Left lung (tissue), 4 donors: ENCODE measurements at regions not wholly inside any gene's neighbourhood (a gene's known extent, or its start where the extent isn't known, plus 50 kb on each side); places are given as distances from the start of the nearest gene placed in this dataset.
"Not testable (repeated sequence)": the region's sequence is repeated elsewhere in the genome, so short reads cannot be mapped to it uniquely, and the experiment has no call there.

Experiments used
- ATAC-seq: fragments of 200-7000 bp; cut with Tn5 transposase; one replicate; pipeline ENCODE4 v1.9.1; 2020; ENCODE audit warnings: moderate library complexity
- DNase-seq, 4 donors: peaks; one replicate each; pipeline ENCODE4 v3.0.0-alpha.2; 2013 to 2020
- H3K27ac ChIP-seq, 2 donors: fragments of 200-600 bp; sonication (generic) in 1 of 2; one replicate each; pipeline versions ENCODE4 v1.5.0 to v1.8.0; 2020 to 2021
- H3K27me3 ChIP-seq, 2 donors: fragments of 200-600 bp; sonication (generic) in 1 of 2; one replicate each; pipeline versions ENCODE4 v1.5.0 to v1.8.0; 2020 to 2021
- H3K36me3 ChIP-seq, 2 donors: fragments of 200-600 bp; sonication (generic) in 1 of 2; one replicate each; pipeline versions ENCODE4 v1.5.0 to v1.8.0; 2020 to 2021
- H3K4me1 ChIP-seq, 2 donors: fragments of 200-600 bp; one replicate each; pipeline ENCODE4 v1.8.0; 2021
- H3K4me3 ChIP-seq, 2 donors: fragments of 200-600 bp; sonication (generic) in 1 of 2; one replicate each; pipeline versions ENCODE4 v1.5.0 to v1.8.0; 2020 to 2021; ENCODE audit warnings: mild to moderate bottlenecking in 1 of 2
- H3K9me3 ChIP-seq, 2 donors: fragments of 200-600 bp; sonication (generic) in 1 of 2; one replicate each; pipeline versions ENCODE4 v1.5.0 to v1.8.0; 2020 to 2021
- CTCF ChIP-seq, 2 donors: fragments of 200-600 bp; sonication (generic) in 1 of 2; IDR thresholded peaks; one replicate each; pipeline versions ENCODE4 v1.5.0 to v1.8.0; 2021; ENCODE audit warnings: antibody characterized with exemption in 2 of 2
- intact Hi-C, 2 donors: fragments of 100-400 bp; cut with DNase I; formaldehyde crosslinking; loops; one replicate each; pipeline versions ENCODE4 v1.11.2 to v1.14.2; 2022
- donor health status: DM: no; HTN: yes; CAD: no.
- donor health status: DM: no; HTN: no; CAD: no.

- no peaks in the 10 kb centered on the region for H3K27me3 ChIP-seq
- no peak overlapping the region for H3K27ac ChIP-seq
- no peaks in the 10 kb centered on the region for H3K9me3 ChIP-seq
- intact Hi-C loops: no loop called here
- no peak for TF ChIP-seq CTCF (IDR thresholded peaks at IDR 0.05)
- H3K4me3 ChIP-seq: no peak overlapping the region
- DNase-seq: no peak
- no peaks in the 10 kb centered on the region for H3K36me3 ChIP-seq
- no peak for ATAC-seq
- peaks cover 0 to 3% of the 10 kb centered on the region in 2 donors for H3K4me1 ChIP-seq
Measured at GRCh38 chr14:71247106-71247505, 339.8 kb downstream of the PCNX1 start.

GRCh38 chr14:71248194-71248593 is 340.9 kb downstream of the PCNX1 start:
- no peak overlapping the region for H3K4me3 ChIP-seq
- H3K27ac ChIP-seq: no peak overlapping the region
- H3K4me1 ChIP-seq: no peaks in the 10 kb centered on the region
- no peaks in the 10 kb centered on the region for H3K36me3 ChIP-seq
- H3K9me3 ChIP-seq: no peaks in the 10 kb centered on the region
- intact Hi-C loops: no loop called here
- TF ChIP-seq CTCF (IDR thresholded peaks at IDR 0.05): no peak
- no peak for DNase-seq
- ATAC-seq: no peak
- no peaks in the 10 kb centered on the region for H3K27me3 ChIP-seq

GRCh38 chr14:71250347-71250746 is 343.1 kb downstream of the PCNX1 start:
- Histone ChIP-seq H3K4me3 (no peak overlapping the region), H3K27me3 (no peaks in the 10 kb centered on the region), H3K27ac (no peak overlapping the region), H3K36me3 (no peaks in the 10 kb centered on the region), H3K9me3 (peaks cover 0 to 6% of the 10 kb centered on the region in 2 donors), H3K4me1 (no peaks in the 10 kb centered on the region)
- ATAC-seq: no peak
- no peak for DNase-seq
- no peak for TF ChIP-seq CTCF (IDR thresholded peaks at IDR 0.05)
- intact Hi-C loops: no loop called here

- Histone ChIP-seq H3K9me3 (peaks cover 0 to 6% of the 10 kb centered on the region in 2 donors), H3K27ac (no peak overlapping the region), H3K4me3 (no peak overlapping the region), H3K4me1 (no peaks in the 10 kb centered on the region), H3K27me3 (no peaks in the 10 kb centered on the region), H3K36me3 (no peaks in the 10 kb centered on the region)
- ATAC-seq (no peak), DNase-seq (no peak)
- no peak for TF ChIP-seq CTCF (IDR thresholded peaks at IDR 0.05)
- intact Hi-C loops: no loop called here
Measured at GRCh38 chr14:71250791-71251190, 343.5 kb downstream of the PCNX1 start.

GRCh38 chr14:71254091-71254719 is 346.9 kb downstream of the PCNX1 start:
- ATAC-seq, H3K4me1 ChIP-seq, H3K4me3 ChIP-seq, H3K27me3 ChIP-seq, intact Hi-C loops, H3K27ac ChIP-seq, H3K36me3 ChIP-seq: not testable (repeated sequence)
- H3K9me3 ChIP-seq: peaks cover 0 to 25% of the 10 kb centered on the region in 2 donors
- peak in 1 of 4 donors; percentile 57 for DNase-seq

GRCh38 chr14:71261206-71261605 is 353.9 kb downstream of the PCNX1 start:
- ATAC-seq: no peak
- peaks cover 0 to 25% of the 10 kb centered on the region in 2 donors for H3K9me3 ChIP-seq
- no peaks in the 10 kb centered on the region for H3K36me3 ChIP-seq
- TF ChIP-seq CTCF (IDR thresholded peaks at IDR 0.05): no peak
- DNase-seq: peak in 2 of 4 donors; percentile 46 to 73
- intact Hi-C loops: no loop called here
- H3K4me1 ChIP-seq: no peaks in the 10 kb centered on the region
- no peak overlapping the region for H3K4me3 ChIP-seq
- H3K27ac ChIP-seq: no peak overlapping the region
- H3K27me3 ChIP-seq: no peaks in the 10 kb centered on the region
